HG02798 (cell line): ENCODE measurements at regions not wholly inside any gene's neighbourhood (a gene's known extent, or its start where the extent isn't known, plus 50 kb on each side); places are given as distances from the start of the nearest gene placed in this dataset.
A peak's percentile ranks its signal among the peaks of the same experiment; 100 is the strongest.
"Not testable (repeated sequence)": the region's sequence is repeated elsewhere in the genome, so short reads cannot be mapped to it uniquely, and the experiment has no call there.

Experiments
- ATAC-seq: cut with Tn5 transposase; IDR thresholded peaks from one replicate; pipeline ENCODE4 v1.9.1; 2021; ENCODE audit warnings: mild to moderate bottlenecking; ENCODE audit not compliant: unreplicated experiment, poor library complexity

- no peak for ATAC-seq
Measured at GRCh38 chr6:155543166-155543847, 87.7 kb upstream of the NOX3 start.

- no peak for ATAC-seq
Measured at GRCh38 chr6:155542036-155542435, 86.4 kb upstream of the NOX3 start.

DNA sequence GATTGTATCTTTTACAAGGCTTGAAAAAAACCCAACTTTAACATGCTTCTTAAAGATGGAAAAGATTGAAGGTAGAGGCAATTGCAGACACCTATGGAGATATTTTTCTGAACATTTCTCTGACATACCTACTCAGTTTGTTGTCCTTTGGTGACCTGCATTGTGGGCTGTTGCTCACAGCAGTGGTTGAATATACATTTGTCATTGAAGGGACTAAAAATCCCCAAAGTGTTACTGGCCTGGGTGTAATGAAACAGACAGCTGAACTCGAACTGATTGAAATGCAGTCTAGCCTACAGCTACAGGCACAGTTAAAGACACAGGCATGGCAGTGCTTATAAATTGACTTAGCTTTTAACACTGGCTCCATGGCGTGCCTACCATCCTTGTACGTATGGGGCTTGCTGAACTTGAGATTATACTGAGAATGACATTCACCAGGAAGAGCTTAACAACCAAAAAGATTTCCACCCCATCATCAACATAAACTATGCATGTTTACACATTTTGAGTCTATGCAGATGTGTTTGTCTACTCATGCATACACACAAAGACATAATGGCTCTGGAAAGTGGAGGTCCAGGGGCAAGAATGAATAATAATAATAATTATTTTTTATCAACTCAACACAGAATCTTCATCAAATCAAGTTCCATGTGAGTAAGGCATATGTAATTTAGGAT is 83.2 kb upstream of the NOX3 start:
- no peak for ATAC-seq

DNA sequence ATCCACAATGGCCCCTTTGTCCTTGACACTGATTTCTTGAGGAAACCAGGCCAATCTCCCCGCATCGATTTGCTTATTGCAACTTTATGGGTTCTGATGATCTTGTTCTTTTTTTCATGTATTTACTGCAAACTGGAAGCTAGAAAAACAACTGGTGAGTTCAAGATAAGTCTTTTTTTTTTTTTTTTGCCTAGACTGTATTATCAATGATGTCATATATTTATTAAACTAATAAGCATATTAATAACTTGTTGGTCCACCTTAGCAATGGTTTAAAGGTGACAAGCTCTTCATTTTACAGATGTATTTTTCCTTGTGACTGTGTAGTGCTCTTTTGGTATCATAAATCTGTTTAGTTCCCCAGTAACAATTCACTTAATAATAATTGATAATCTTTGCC is 79.0 kb upstream of the NOX3 start:
- ATAC-seq = no peak

DNA sequence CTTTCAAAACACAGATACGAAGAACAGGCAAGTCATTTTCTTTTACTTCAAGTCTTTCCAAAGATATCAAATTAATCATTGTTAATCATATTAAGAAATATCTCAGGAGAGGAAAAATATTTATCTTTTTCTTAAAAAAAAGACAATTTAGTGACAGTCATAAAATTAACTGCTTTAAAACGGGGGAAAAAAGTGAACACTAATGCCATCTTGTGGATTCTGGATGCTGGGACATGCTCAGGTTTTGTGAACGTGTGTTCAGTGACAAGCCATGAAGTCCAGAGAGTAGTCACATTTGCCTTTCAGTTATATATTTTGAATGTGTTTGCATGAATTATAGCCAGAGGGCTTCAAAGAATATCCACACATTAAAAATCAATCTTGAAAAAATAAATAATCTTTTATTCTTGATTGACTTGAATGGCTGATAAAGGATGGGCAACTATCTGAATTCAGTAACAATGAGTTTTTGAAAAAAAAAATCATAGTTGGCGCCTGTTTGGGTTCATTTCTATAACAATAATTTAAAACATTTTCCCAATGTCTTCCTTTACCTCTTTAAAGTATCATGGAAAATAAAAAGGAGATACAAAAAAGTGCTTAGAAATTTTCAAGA is 74.7 kb upstream of the NOX3 start:
- ATAC-seq = peak; percentile 72

DNA sequence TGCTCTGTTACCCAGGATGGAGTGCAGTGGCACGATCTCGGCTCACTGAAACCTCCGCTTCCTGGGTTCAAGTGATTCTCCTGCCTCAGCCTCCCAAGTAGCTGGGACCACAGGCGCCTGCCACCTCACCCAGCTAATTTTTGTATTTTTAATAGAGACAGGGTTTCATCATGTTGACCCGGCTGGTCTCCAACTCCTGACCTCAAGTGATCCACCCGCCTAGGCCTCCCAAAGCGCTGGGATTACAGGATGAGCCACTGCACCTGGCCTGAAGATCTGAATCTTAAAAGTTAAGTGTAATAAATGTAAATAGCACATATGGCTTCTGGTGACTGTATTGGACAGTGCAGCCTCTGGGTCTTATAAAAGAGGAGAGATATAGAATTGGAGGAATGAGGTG is 74.2 kb upstream of the NOX3 start:
- not testable (repeated sequence) for ATAC-seq

DNA sequence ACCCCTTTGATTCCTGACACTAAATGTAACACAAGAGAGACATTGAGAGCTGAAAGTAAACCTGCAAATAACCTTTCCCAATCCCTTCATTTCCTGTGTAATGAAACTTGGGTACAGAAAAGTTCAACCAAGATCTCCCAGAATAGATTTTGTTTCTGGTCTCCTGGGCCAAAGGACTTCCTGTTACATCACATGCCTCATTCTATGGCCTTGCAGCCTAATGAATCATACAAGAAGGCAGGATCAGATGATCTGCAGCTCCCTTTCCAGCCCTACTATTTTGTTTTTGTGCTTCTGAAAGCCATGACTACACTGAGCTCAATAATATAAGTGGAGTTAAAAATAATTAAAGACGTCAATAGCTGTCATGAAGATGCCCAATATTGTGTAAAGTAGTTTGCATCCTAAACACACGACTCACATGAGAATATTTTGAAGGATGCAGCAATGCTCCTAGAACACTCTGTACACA is 73.4 kb upstream of the NOX3 start:
- ATAC-seq = no peak

DNA sequence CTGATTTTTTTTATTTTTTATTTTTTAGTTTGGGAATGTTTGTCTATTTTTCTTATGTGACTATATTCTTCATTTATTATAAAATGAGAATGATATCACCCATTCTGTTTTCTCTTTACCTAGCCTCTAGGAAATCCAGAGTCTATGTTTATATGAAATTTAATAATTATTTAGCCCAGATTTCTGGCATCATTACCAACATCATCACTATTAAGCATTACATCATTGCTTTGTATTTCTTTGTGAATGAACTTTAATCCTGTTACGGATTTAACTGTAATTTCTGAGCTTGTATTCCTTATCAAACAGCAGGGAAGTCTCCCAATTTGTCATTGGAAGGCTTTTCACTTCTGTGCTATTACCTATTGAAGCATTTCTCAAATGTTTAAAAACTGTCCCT is 72.7 kb upstream of the NOX3 start:
- ATAC-seq = no peak

DNA sequence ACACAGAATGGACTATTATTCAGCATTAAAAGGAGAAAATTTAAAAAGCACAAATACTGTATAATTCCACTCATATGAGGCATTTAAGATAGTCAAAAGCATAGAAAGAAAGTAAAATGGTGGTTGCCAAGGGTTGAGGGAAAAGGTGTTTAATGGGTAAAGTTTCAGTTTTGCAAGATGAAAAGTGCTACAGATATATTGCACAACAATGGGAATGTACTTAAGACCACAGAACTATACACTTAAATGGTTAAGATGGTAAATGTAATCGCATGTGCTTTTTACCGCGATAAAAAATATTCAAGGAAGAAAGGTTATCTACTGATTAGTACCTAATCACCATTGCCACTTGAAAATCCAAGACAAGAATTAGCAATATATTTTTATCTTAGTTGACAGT is 71.8 kb upstream of the NOX3 start:
- no peak for ATAC-seq

DNA sequence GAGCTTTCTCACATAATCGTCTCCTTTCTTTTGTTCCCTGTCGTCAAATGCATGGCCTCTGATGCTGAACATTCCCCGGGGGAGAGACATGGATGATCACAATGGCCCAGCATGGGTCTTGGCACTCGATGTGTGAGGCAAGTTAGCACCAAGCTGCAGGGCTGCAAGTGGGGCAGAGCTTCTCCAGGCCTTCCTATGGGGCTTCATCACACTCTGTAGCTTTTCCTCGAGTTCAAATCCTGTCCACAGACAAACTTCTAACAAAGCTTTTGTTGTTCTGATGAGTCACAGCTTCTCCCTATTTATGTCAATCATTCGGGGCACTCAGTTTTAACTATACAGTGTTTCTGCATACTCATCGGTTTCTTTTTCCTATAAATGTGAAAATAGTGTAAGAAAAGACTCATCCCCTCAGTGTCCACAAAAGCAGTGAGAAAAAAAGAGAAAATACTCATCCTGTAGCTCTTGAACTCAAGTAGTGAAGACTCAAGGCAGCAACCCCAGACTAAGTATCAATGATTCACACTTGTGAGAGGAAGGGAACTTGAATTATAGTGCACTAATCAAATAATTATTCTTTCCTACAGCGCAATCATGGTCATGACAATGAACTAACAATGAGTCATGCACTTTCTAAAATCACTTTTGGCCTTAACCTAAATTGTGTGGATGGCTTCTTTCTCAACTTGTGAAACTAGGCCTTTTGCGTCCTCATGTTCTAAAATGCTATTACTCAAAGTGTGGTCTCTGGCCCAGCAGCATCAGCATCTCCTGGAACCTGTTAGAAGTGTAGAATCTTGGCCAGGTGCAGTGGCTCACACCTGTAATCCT is 68.4 kb upstream of the NOX3 start:
- ATAC-seq = no peak

- ATAC-seq = no peak
Measured at GRCh38 chr6:155521719-155522118, 66.1 kb upstream of the NOX3 start.

GRCh38 chr6:155520078-155520477 is 64.4 kb upstream of the NOX3 start:
- ATAC-seq = no peak

DNA sequence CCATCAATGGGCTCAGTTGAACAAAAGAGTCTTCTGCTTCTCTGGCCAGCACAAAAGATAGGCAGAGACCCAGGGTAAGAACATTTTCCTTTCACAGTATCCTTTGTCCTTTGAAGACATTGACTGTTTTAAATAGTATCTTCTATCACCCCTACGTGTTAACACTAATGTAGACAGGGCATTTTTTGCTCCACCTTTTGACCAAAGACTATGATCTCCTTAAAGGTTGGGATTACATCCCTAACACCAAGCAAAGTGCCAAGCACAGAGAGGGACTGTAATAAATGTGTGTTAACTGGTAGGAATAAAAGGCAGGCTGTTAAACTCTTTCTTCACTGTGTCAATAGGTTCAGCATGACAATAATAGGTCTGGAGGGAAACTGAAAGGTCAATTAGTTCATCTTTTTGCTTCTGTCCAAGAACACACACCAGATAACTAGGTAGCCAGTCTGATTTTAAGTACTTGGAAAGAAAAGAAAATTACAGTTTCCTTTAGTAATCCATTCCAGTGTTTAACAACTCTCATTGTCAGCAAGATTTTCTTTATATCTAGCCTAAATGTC is 63.6 kb upstream of the NOX3 start:
- peak; percentile 62 for ATAC-seq

DNA sequence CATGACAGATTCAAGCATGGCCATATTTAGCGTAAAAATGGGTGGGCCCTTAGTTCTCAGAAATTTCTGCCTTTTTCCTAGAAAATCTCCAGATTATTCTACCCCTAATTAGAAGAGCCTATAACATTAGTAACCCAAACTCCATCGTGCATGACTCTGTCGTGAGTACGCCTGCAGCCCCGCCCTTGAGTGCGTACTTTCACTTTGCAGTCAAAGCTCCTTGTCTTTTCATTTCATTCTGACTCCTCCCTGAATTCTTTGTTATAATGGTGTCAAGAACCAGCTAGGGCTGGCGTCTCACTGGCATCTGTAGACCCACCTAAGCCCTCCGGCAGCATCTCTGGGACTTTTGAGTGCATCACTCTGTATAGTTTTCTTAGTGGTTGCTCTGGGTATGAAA is 61.7 kb upstream of the NOX3 start:
- no peak for ATAC-seq

DNA sequence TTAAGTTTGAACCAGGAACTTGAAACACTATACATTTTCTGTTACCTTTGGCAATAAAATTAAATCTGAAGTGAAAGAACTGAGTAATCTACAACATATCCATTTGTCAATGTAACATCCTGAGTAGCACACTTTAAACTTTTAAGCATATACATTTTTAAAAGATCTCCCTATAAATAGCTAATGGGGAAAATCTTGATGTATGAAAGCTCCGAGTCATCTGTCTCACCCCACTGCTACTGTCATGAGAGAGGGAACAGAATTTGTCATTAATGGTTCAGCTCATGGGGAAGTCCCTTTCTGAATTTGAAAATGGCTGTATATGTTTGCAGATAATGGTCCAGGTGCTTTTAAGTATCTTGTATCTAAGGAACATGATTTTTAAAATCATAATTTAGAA is 55.2 kb upstream of the NOX3 start:
- peak; percentile 60 for ATAC-seq

- ATAC-seq = no peak
Measured at GRCh38 chr6:155509743-155510475, 54.3 kb upstream of the NOX3 start.

GRCh38 chr6:155505608-155505989 is 50.0 kb upstream of the NOX3 start:
- ATAC-seq = no peak
